Adrenal gland (tissue), 5 donors: ENCODE measurements at regions not wholly inside any gene's neighbourhood (a gene's known extent, or its start where the extent isn't known, plus 50 kb on each side); places are given as distances from the start of the nearest gene placed in this dataset.
"Not testable (repeated sequence)": the region's sequence is repeated elsewhere in the genome, so short reads cannot be mapped to it uniquely, and the experiment has no call there.

Source experiments
- POLR2A ChIP-seq, 2 donors: fragments of 450-650 bp; IDR thresholded peaks; one replicate each; pipeline ENCODE4 v1.6.1; 2017; ENCODE audit warnings: antibody characterized with exemption in 2 of 2, mild to moderate bottlenecking in 2 of 2, moderate library complexity in 1 of 2
- TF ChIP-seq, protein P1 (sequence below), 6 experiments: fragments of 450-650 bp in 4 of 6; fragments of 200-600 bp in 2 of 6; sonication (generic) in 1 of 6; IDR thresholded peaks; 1 replicate in 5 of 6; 2 replicates in 1 of 6; pipeline versions ENCODE4 v1.5.1 to v1.8.0; 2016 to 2021; ENCODE audit warnings: antibody characterized with exemption in 6 of 6, mild to moderate bottlenecking in 2 of 6, moderate library complexity in 1 of 6
- donor health status: DM: no; HTN: no; CAD: no.

DNA sequence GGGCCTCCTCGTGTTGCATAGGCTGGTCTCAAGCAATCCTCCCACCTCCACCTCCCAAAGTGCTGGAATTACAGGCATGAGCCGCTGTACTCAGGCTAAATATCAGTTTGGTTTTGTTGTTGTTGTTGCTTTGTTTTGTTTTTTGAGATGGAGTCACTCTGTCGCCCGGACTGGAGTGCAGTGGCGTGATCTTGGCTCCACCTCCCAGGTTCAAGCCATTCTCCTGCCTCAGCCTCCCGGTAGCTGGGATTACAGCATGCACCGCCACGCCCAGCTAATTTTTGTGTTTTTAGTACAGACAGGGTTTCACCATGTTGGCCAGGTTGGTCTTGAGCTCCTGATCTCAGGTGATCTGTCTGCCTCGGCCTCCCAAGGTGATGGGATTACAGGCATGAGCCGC lies 86.6 kb downstream of the SKIDA1 start:
- TF ChIP-seq, protein P1, sequence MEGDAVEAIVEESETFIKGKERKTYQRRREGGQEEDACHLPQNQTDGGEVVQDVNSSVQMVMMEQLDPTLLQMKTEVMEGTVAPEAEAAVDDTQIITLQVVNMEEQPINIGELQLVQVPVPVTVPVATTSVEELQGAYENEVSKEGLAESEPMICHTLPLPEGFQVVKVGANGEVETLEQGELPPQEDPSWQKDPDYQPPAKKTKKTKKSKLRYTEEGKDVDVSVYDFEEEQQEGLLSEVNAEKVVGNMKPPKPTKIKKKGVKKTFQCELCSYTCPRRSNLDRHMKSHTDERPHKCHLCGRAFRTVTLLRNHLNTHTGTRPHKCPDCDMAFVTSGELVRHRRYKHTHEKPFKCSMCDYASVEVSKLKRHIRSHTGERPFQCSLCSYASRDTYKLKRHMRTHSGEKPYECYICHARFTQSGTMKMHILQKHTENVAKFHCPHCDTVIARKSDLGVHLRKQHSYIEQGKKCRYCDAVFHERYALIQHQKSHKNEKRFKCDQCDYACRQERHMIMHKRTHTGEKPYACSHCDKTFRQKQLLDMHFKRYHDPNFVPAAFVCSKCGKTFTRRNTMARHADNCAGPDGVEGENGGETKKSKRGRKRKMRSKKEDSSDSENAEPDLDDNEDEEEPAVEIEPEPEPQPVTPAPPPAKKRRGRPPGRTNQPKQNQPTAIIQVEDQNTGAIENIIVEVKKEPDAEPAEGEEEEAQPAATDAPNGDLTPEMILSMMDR (IDR thresholded peaks at IDR 0.05), result not testable (repeated sequence)
- TF ChIP-seq POLR2A (IDR thresholded peaks at IDR 0.05), result not testable (repeated sequence)
